ENCODE measurements at regions not wholly inside any gene's neighbourhood (a gene's known extent, or its start where the extent isn't known, plus 50 kb on each side); places are given as distances from the start of the nearest gene placed in this dataset.

DNA sequence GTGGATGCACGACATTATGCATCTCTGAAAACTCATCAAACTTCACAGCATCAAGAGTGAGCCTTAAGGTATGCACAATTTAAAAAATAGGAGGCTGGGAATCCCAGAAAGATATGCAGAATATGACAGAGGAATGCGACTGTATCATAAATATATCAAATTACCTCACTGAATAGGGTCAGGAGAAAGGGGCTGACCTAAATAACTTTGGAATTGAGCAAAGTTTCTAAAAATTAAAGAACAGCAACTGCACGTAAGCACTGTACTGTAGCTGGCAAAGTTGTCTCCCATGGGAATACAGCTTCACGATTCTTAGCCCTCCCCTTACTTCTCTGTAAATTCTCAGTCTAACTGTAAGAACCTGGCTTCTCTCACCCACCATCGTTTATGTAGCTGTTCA is 397.4 kb upstream of the ZFP42 start:
- TF ChIP-seq CTCF (conservative IDR thresholded peaks at IDR 0.05; ENCODE audit: low read depth, low read length), result no peak
- no peak for TF ChIP-seq POLR2A (IDR thresholded peaks at IDR 0.05; ENCODE audit: low read depth, low read length)
- no peak for TF ChIP-seq CHD1 (IDR thresholded peaks at IDR 0.05; ENCODE audit: low read depth, low read length)
- TF ChIP-seq CEBPB (IDR thresholded peaks at IDR 0.05; ENCODE audit: low read depth, low read length), result no peak
- no peak for TF ChIP-seq SMC3 (IDR thresholded peaks at IDR 0.05; ENCODE audit: low read depth, low read length)
- no peak for TF ChIP-seq RCOR1 (IDR thresholded peaks at IDR 0.05; ENCODE audit: insufficient replicate concordance, low read length)
- TF ChIP-seq, protein P1, sequence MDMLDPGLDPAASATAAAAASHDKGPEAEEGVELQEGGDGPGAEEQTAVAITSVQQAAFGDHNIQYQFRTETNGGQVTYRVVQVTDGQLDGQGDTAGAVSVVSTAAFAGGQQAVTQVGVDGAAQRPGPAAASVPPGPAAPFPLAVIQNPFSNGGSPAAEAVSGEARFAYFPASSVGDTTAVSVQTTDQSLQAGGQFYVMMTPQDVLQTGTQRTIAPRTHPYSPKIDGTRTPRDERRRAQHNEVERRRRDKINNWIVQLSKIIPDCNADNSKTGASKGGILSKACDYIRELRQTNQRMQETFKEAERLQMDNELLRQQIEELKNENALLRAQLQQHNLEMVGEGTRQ (IDR thresholded peaks at IDR 0.05; ENCODE audit: low read depth, low read length), result no peak
- TF ChIP-seq MAZ (IDR thresholded peaks at IDR 0.05; ENCODE audit: borderline replicate concordance, low read depth, low read length), result no peak
- TF ChIP-seq MAFK (IDR thresholded peaks at IDR 0.05; ENCODE audit: low read depth, low read length), result no peak
